SK-N-SH (cell line): ENCODE measurements at regions not wholly inside any gene's neighbourhood (a gene's known extent, or its start where the extent isn't known, plus 50 kb on each side); places are given as distances from the start of the nearest gene placed in this dataset.

Source experiments
- CTCF ChIA-PET: fragments of 300-600, 350-600 bp; formaldehyde crosslinking; extraction: SDS; loops from one replicate; lab custom pipeline; 2021; lab: Yijun Ruan, JAX
- POLR2A ChIA-PET: fragments of 350-600 bp; sonication (Branson Sonifier 250); formaldehyde crosslinking; extraction: SDS; loops from one replicate; lab custom pipeline; 2020; ENCODE audit warnings: antibody characterized with exemption, inconsistent platforms; lab: Yijun Ruan, JAX
- DNase-seq: peaks from one replicate; pipeline ENCODE4 v3.0.0; 2012
- H2AFZ ChIP-seq: fragments of 200-600 bp; sonication (generic); 2 replicates; pipeline ENCODE4 v1.8.1; 2016; ENCODE audit warnings: antibody characterized with exemption, mild to moderate bottlenecking, low read depth
- H3F3A ChIP-seq: fragments of 200-600 bp; sonication (generic); replicated peaks from 2 replicates; pipeline ENCODE3; 2016; ENCODE audit warnings: antibody characterized with exemption, mild to moderate bottlenecking; ENCODE audit not compliant: insufficient read depth
- H3K27ac ChIP-seq, 2 experiments: fragments of 200-500 bp in 1 of 2; fragments of 200-600 bp in 1 of 2; sonication (Bioruptor generic) in 1 of 2; sonication (generic), shearing (Covaris generic) in 1 of 2; 2 replicates each; pipeline versions ENCODE4 v1.5.1 to v1.6.1; 2014 to 2016; ENCODE audit warnings: low read depth in 2 of 2, inconsistent platforms in 1 of 2, low read length in 1 of 2, mild to moderate bottlenecking in 1 of 2, mixed read lengths in 1 of 2
- H3K27me3 ChIP-seq: fragments of 200-600 bp; sonication (generic), shearing (Covaris generic); 2 replicates; pipeline ENCODE4 v1.6.1; 2016; ENCODE audit warnings: mixed run types; ENCODE audit not compliant: insufficient read depth
- H3K36me3 ChIP-seq, 2 experiments: fragments of 200-500 bp in 1 of 2; fragments of 200-600 bp in 1 of 2; sonication (Bioruptor generic) in 1 of 2; sonication (generic) in 1 of 2; replicated peaks in 1 of 2; 2 replicates each; pipeline versions ENCODE3 to v1.5.1; 2014 to 2016; ENCODE audit warnings: low read length in 1 of 2, mild to moderate bottlenecking in 1 of 2; ENCODE audit not compliant: insufficient read depth in 2 of 2, control insufficient read depth in 1 of 2
- H3K4me1 ChIP-seq, 2 experiments: fragments of 200-500 bp in 1 of 2; fragments of 200-600 bp in 1 of 2; sonication (Bioruptor generic) in 1 of 2; sonication (generic), shearing (Covaris generic) in 1 of 2; 2 replicates each; pipeline versions ENCODE4 v1.5.1 to v1.6.1; 2014 to 2016; ENCODE audit warnings: low read depth in 1 of 2, low read length in 1 of 2, mixed run types in 1 of 2; ENCODE audit not compliant: insufficient read depth in 2 of 2, control insufficient read depth in 1 of 2
- H3K4me2 ChIP-seq: fragments of 200-600 bp; sonication (generic), shearing (Covaris generic); 2 replicates; pipeline ENCODE4 v1.6.1; 2017; ENCODE audit warnings: mixed run types
- H3K4me3 ChIP-seq, 2 experiments: fragments of 200-500 bp in 1 of 2; fragments of 200-600 bp in 1 of 2; sonication (Bioruptor generic) in 1 of 2; sonication (generic), shearing (Covaris generic) in 1 of 2; 2 replicates each; pipeline versions ENCODE4 v1.5.1 to v1.8.1; 2014 to 2016; ENCODE audit warnings: low read depth in 2 of 2, inconsistent platforms in 1 of 2, low read length in 1 of 2, mild to moderate bottlenecking in 1 of 2, mixed read lengths in 1 of 2, moderate library complexity in 1 of 2
- H3K79me2 ChIP-seq: fragments of 200-600 bp; sonication (generic); 2 replicates; pipeline ENCODE4 v1.8.1; 2017; ENCODE audit warnings: mild to moderate bottlenecking; ENCODE audit not compliant: insufficient read depth
- H3K9ac ChIP-seq: fragments of 200-600 bp; sonication (generic); 2 replicates; pipeline ENCODE4 v1.6.1; 2017; ENCODE audit warnings: mixed run types
- H3K9me2 ChIP-seq: fragments of 200-600 bp; sonication (generic); 2 replicates; pipeline ENCODE4 v1.6.1; 2017; ENCODE audit warnings: mixed run types
- H3K9me3 ChIP-seq: fragments of 200-600 bp; sonication (generic); 2 replicates; pipeline ENCODE4 v1.6.1; 2017; ENCODE audit warnings: mixed run types, mild to moderate bottlenecking, moderate library complexity
- H4K20me1 ChIP-seq: fragments of 200-600 bp; sonication (generic); 2 replicates; pipeline ENCODE4 v1.6.1; 2017; ENCODE audit warnings: mild to moderate bottlenecking, mixed run types; ENCODE audit not compliant: insufficient read depth
- CHD2 ChIP-seq: fragments of 150-350 bp; IDR thresholded peaks from 2 replicates; pipeline ENCODE4 v1.6.1; 2018; ENCODE audit warnings: low read length; ENCODE audit not compliant: partially characterized antibody
- ELF1 ChIP-seq: IDR thresholded peaks from 2 replicates; pipeline ENCODE4 v1.4.0; 2012
- FOXJ3 ChIP-seq: sonication (generic); formaldehyde crosslinking; IDR thresholded peaks from 2 replicates; pipeline ENCODE4 v1.5.1; 2020; ENCODE audit warnings: mild to moderate bottlenecking, missing genetic modification reagents
- FOXM1 ChIP-seq: IDR thresholded peaks from 2 replicates; pipeline ENCODE4 v1.4.0; 2012; ENCODE audit warnings: low read depth, mild to moderate bottlenecking
- GABPA ChIP-seq: IDR thresholded peaks from 2 replicates; pipeline ENCODE4 v1.4.0; 2012; ENCODE audit warnings: low read depth, mild to moderate bottlenecking
- GATA2 ChIP-seq: sonication (generic); formaldehyde crosslinking; IDR thresholded peaks from 2 replicates; pipeline ENCODE4 v1.5.0; 2020; ENCODE audit warnings: mild to moderate bottlenecking, missing genetic modification reagents
- JUND ChIP-seq: IDR thresholded peaks from 2 replicates; pipeline ENCODE4 v1.4.0; 2012
- MEF2A ChIP-seq: IDR thresholded peaks from 2 replicates; pipeline ENCODE4 v1.4.0; 2012; ENCODE audit warnings: low read depth, borderline replicate concordance
- MXI1 ChIP-seq: IDR thresholded peaks from 2 replicates; pipeline ENCODE4 v1.6.1; 2012; ENCODE audit warnings: mild to moderate bottlenecking, low read depth, low read length, improper control_type of control experiment
- NFIC ChIP-seq: IDR thresholded peaks from 2 replicates; pipeline ENCODE4 v1.4.0; 2012; ENCODE audit warnings: borderline replicate concordance
- NRF1 ChIP-seq: IDR thresholded peaks from 2 replicates; pipeline ENCODE4 v1.6.1; 2012; ENCODE audit warnings: low read depth, mild to moderate bottlenecking, low read length
- PBX3 ChIP-seq: IDR thresholded peaks from 2 replicates; pipeline ENCODE4; 2012
- POLR2AphosphoS5 ChIP-seq: IDR thresholded peaks from 2 replicates; pipeline ENCODE4 v1.6.1; 2012; ENCODE audit warnings: low read depth, low read length
- RCOR1 ChIP-seq: fragments of 150-350 bp; IDR thresholded peaks from 2 replicates; pipeline ENCODE4 v1.6.1; 2017; ENCODE audit warnings: antibody characterized with exemption, low read length
- REST ChIP-seq: IDR thresholded peaks from 2 replicates; pipeline ENCODE4 v1.6.1; 2012; ENCODE audit warnings: mild to moderate bottlenecking, low read depth, low read length, moderate library complexity
- RXRA ChIP-seq: IDR thresholded peaks from 2 replicates; pipeline ENCODE4 v1.4.0; 2012; ENCODE audit warnings: low read depth, mild to moderate bottlenecking, borderline replicate concordance
- TCF12 ChIP-seq: IDR thresholded peaks from 2 replicates; pipeline ENCODE4 v1.4.0; 2012
- TEAD4 ChIP-seq: IDR thresholded peaks from 2 replicates; pipeline ENCODE4 v1.4.0; 2012; ENCODE audit warnings: mild to moderate bottlenecking, borderline replicate concordance; ENCODE audit not compliant: insufficient read depth
- USF2 ChIP-seq: fragments of 150-350 bp; IDR thresholded peaks from 2 replicates; pipeline ENCODE4 v1.6.1; 2017; ENCODE audit warnings: antibody characterized with exemption, low read length, low read depth, borderline replicate concordance
- YY1 ChIP-seq: IDR thresholded peaks from 2 replicates; pipeline ENCODE4 v1.4.0; 2012; ENCODE audit warnings: low read depth, mild to moderate bottlenecking
- WGBS: methylation state at CpG from one replicate; pipeline ENCODE4 v1.1.6; 2017; ENCODE audit warnings: low lambda C conversion rate; 5-methylcytosine and 5-hydroxymethylcytosine counted together

GRCh38 chr9:87083986-87084385, 136.7 kb upstream of the GAS1 start:
- H3K9ac ChIP-seq: no peak overlapping the region
- no peaks in the 10 kb centered on the region for H3K9me3 ChIP-seq
- no peak overlapping the region for H3K27ac ChIP-seq
- H3K4me3 ChIP-seq: no peak overlapping the region
- no peak overlapping the region for H3K4me2 ChIP-seq
- H3K36me3 ChIP-seq: no peaks in the 10 kb centered on the region
- 88% methylated on average over 1 of the region's 13 CpGs for WGBS
- peaks cover 6 to 7% of the 10 kb centered on the region in 2 experiments; a peak in 3 of 4 replicates for H3K4me1 ChIP-seq
- no peaks in the 10 kb centered on the region for H3K9me2 ChIP-seq
- no peak overlapping the region for H2AFZ ChIP-seq
- H3K27me3 ChIP-seq: no peaks in the 10 kb centered on the region
- CTCF ChIA-PET: interaction anchor here (0.8 kb wide), 1 partner anchor 15 kb away, joined by 4 read pairs; no protein-coding TSS in a partner anchor
- POLR2A ChIA-PET: no interaction called here
- H3K79me2 ChIP-seq: no peaks in the 10 kb centered on the region
- DNase-seq: no peak
- no peaks in the 10 kb centered on the region for H4K20me1 ChIP-seq
- no peaks in the 10 kb centered on the region for H3F3A ChIP-seq
- TF ChIP-seq ELF1: no peak
- no peak for TF ChIP-seq YY1
- TF ChIP-seq JUND: no peak
- TF ChIP-seq RXRA: no peak
- no peak for TF ChIP-seq NFIC
- no peak for TF ChIP-seq FOXJ3 (CRISPR knock-in tag)

DNA sequence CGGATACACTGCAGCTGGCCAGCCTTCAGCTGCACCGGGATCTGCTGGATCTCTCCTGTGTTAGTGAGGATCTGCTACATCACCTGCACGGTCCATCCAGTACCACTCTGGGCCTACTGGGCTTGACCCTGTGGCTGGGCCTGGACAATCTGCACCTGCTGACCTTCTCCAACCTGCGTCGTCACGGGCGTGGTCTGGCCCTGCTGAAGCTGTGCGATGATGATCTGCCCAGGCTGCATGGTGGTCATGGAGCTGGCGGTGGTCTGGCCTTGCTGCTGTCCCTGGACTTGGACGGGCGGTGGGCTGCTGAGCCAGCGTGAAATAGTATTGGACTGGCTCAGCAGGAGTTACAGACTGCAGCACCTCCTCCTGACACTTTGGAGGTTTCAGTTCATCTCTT, 137.1 kb upstream of the GAS1 start:
- TF ChIP-seq REST: no peak
- TF ChIP-seq GATA2 (CRISPR knock-in tag): no peak
- TF ChIP-seq MXI1: no peak
- no peak for TF ChIP-seq ELF1
- TF ChIP-seq RXRA: no peak
- no peak for TF ChIP-seq JUND
- TF ChIP-seq MEF2A: no peak
- no peak for TF ChIP-seq RCOR1
- no peak for TF ChIP-seq NFIC
- TF ChIP-seq TCF12: no peak
- no peak for TF ChIP-seq NRF1
- no peak for TF ChIP-seq CHD2
- TF ChIP-seq USF2: no peak
- TF ChIP-seq TEAD4: no peak
- no peak for TF ChIP-seq POLR2AphosphoS5
- no peak for TF ChIP-seq PBX3
- TF ChIP-seq FOXM1: no peak
- TF ChIP-seq GABPA: no peak
- H3K4me1 ChIP-seq: peaks cover 6 to 7% of the 10 kb centered on the region in 2 experiments; a peak in 3 of 4 replicates
- H3K4me3 ChIP-seq: no peak overlapping the region
- no peaks in the 10 kb centered on the region for H3K79me2 ChIP-seq
- no peak overlapping the region for H3K4me2 ChIP-seq
- WGBS: 82% methylated on average over 7 of the region's 12 CpGs
- no peak overlapping the region for H3K27ac ChIP-seq
- H4K20me1 ChIP-seq: no peaks in the 10 kb centered on the region
- H3K9me2 ChIP-seq: no peaks in the 10 kb centered on the region
- no peak overlapping the region for H2AFZ ChIP-seq
- no peaks in the 10 kb centered on the region for H3F3A ChIP-seq
- POLR2A ChIA-PET: no interaction called here
- no peaks in the 10 kb centered on the region for H3K27me3 ChIP-seq
- CTCF ChIA-PET: no interaction called here
- H3K36me3 ChIP-seq: no peaks in the 10 kb centered on the region
- no peak for DNase-seq
- no peaks in the 10 kb centered on the region for H3K9me3 ChIP-seq
- H3K9ac ChIP-seq: no peak overlapping the region
